UCSD-AML1 (cell line): ENCODE measurements at regions not wholly inside any gene's neighbourhood (a gene's known extent, or its start where the extent isn't known, plus 50 kb on each side); places are given as distances from the start of the nearest gene placed in this dataset.
"Not testable (repeated sequence)": the region's sequence is repeated elsewhere in the genome, so short reads cannot be mapped to it uniquely, and the experiment has no call there.

Experiments used
- DNase-seq: peaks from one replicate; lab custom pipeline; 2025; ENCODE audit not compliant: unreplicated experiment; lab: John Stamatoyannopoulos, UW

DNA sequence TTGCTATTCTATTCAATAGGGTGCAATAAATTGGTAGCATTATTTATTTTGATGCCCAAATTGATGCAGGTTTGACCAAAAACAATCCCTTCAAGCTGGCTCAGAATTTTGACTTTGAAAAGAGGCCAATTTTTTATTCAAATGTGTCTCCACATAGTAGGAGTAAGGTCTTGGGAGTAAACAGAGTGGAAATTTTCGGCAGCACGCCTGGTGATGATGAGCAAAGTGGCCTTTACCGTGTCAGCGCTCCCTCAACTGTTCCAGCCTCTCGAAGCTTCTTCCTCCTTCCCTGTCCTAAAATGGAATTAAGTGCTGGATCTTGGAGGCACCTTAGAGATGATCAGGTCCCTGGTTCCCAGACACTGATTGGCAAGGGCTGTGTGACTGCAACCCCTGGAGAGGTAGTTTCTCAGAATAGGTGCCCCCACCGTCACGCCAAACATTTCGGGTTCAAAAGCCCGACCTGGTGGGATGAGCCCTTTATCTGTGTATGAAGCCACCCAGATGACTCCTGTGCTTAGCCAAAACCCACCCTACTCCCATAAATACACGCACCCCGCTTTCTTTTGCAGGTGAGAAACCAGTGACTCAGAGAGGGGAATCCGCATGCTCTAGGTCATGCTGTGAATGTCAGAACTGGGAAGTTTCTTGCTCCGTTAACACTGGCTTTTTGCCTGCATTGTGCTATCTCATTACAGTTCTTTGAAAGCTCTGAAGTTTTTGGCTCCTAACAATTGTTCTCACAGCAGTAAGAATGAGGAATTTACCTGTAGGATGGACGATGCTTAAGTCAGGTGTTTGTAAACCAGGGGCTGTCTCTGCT is 89.1 kb downstream of the CRYGS start:
- DNase-seq, result no peak

DNA sequence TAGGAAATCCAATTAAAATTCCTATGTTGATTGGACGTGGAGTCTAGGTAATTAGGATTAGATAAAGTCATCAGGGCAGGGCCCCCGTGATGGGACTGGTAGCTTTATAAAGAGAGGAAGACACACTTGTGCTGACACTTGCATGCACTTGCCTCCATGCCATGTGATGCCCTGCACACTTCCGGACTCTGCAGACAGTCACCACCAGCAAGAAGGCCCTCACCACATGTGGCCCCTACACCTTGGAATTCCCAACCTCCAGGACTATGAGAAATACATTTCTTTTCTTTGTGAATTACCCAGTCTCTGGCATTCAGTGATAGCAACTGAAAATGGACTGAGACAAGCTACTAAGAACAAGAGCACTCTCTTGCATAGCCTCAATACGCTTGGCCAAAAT is 90.6 kb downstream of the CRYGS start:
- no peak for DNase-seq

DNA sequence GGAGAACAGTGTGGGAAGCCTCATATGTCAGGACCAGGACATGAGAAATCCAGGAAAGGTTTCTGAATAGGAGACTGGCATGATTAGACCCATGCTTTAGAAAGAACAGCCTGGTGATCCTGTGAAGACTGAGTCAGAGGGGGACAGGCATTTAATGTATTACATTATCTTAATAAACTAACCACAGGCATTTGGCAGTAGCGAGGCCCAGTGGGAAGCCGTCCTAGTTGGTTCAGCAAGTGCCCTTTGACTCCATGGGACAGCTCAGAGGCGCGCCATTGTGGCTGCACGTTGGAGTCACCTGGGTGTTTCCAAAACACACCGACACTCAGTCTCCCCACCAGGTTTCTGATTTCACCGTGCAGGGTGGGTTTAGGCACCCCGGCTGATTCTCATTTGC is 90.5 kb upstream of the DGKG start:
- DNase-seq, result no peak

DNA sequence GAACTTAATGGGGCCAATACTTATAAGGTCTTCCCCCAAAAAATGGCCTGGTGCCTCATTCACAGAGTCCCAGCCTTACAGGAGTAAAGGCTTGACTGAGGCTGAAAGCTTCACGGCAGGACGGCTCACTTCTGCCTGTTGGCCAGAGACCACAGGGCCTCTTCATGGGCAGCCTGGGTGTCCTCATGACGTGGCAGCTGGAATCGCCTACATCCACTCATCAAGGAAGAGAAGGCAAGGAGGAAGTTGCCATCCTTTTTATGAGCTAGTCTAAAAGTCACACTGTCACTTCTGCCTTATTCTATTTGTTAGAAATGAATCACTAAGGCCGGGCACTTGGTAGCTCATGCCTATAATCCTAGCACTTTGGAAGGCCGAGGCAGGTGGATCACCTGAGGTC is 89.3 kb upstream of the DGKG start:
- no peak for DNase-seq

GRCh38 chr3:186444974-186445373 is 82.9 kb upstream of the DGKG start:
- no peak for DNase-seq

GRCh38 chr3:186444288-186444687 is 82.3 kb upstream of the DGKG start:
- DNase-seq, result no peak

DNA sequence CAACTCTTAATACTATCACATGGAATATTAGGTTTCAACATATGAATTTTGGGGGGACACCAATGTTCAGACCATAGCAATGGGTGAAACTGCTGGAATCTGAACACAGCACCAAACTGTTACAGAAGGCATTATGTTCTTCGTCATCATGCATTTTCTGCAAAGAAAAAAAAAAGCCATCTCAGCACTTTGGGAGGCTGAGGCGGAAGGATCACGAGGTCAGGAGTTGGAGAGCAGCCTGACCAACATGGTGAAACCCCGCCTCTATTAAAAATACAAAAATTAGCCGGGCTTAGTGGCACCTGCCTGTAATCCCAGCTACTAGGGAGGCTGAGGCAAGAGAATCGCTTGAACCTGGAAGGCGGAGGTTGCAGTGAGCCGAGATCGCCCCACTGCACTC is 80.9 kb upstream of the DGKG start:
- not testable (repeated sequence) for DNase-seq

GRCh38 chr3:186442162-186442561 is 80.1 kb upstream of the DGKG start:
- no peak for DNase-seq

DNA sequence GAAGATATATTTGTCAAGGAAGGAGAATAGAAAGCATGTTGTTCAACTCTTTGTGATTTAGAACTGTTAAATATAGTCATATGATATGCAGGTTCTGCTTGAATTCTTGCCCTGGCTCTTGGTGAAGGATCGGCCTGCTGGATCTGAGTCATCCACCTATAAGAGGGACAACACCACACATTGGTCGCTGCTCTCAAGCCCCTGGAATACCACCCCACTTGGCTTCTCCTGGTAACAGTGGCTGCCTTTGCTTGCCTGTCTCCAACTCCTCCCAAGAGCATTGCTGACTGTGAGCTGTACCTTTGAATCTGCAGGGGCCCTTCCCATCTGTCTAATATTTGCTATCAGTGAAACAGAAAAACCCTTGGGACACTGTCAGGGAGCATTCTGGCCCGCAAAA is 78.9 kb upstream of the DGKG start:
- no peak for DNase-seq

DNA sequence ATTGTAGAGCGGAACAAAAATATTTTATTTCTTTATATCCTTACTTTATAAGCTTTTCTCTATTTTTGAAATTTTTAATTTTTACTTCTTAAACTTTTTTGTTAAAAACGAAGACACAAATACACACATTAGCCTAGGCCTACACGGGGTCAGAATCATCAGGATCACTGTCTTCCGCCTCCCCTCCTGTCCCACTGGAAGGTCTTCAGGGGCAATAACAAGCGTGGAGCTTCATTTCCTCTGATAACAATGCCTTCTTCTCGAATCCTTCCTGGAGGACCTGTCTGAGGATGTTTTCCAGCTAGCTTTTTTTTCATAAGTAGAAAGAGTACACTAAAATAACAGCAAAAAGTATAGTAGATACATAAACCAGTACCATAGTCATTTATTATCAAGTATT is 77.7 kb upstream of the DGKG start:
- no peak for DNase-seq

GRCh38 chr3:186435332-186435731 is 73.3 kb upstream of the DGKG start:
- not testable (repeated sequence) for DNase-seq

- no peak for DNase-seq
These were observed 71.1 kb upstream of the DGKG start for GRCh38 chr3:186432944-186433732.

DNA sequence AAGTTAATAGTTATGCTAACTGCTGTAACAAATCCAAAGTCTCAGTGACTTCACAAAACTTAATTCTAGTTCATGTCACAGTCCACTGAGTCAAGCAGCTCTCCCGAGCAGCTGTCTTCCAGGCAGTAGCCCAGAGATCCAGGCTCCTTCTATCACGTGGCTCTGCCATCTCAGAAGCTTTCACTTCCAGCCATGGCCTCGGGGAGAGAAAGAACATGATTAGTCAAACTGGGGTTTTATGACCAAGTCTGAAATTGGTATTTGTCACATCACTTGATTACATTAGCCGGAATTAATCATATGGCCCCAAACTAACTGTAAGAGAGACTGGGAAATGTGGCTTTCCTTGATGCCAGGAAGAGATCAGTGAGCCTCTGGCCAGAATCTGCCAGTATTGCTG is 70.2 kb upstream of the DGKG start:
- no peak for DNase-seq

DNA sequence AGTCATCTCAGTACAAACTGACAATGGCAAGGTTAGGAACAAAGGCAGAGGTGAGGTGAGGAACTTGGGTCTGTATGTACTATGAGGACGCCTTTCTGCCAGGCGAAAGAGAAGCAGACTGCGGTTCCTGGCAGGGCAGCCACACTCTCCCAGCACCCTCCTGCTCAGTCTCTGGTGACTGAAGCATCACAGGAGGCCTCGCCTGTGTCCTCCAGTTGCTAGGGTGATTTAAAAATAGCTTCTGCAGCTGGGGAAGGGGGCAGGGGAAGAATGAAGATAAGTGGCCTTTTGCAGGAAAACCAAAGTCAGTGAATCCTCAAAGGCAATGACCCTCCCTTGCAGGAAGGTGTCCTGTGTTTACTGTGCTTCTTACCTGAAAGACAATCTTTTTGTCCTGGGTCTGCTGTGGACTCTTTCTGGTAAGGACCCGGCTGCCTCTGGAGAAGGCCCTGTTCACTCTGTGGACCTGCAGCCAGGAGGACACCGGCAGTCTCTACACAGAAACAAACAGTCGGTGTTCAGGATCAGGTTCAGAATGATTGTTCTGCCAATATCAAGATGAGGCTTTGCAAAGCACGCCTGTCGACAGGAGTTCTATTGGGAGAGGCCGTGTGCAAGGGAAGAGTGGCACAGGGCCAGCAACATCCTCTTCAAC is 65.7 kb upstream of the DGKG start:
- no peak for DNase-seq

DNA sequence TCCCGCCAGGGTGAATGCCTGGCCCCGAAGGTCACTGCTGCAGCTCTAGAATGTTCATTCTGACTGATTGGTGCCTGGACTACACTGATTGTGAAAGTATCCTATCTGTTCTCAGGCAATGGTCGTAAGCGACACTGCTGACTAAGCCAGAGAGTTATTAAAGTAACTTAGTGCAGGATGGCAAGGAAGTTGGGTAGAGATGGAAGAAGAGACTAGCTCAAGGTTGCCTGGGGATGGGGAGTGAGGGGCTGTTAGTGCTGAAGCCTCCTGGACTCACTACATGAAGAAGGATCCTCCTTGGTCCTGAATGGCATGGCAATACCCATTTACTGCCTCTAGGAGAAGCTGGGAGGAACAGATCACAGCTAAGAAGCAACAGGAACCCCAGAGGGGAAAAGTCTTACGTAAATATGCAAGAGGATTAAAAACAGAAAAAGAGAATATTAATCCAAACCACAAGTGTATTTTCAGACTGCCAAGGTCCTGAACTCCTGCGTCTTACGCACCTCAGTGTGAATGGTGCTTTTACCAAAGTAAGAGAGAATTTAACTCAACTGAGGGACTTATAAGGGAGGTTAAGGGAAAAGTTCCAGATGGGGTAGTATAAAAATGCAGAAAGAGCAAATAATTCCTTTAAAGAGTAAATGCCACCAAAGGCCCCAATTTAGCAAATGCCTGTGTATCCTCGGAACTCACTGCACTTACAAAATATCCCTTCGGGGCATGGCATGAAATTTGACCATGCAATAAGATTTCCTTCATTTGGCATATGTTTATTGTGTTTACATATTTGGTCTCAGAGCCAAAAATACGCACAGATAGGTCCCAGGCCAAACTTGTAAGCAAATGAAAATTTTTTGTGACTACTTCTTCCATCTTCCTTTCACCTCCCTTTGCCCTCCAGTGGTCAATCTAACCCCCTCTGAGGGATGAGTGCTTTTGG is 64.0 kb upstream of the DGKG start:
- DNase-seq, result no peak

DNA sequence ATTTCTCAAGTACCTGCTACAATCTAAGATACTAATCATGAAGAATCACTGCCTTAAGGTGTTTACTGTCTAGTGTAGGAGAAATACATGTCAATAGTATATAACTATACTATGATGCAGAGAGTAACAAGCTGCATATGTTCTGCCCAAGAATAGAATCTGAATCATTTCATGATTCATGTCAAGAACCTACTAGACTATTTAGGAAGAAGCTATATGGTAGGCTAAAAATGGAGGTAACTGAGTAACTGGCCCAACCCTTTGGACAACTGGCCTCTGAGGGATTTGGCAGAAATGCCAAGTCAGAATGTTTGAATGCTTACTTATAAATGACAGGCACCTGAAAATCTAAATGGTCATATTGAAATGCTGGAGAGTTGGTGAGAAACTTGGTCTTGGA is 59.9 kb upstream of the DGKG start:
- DNase-seq, result no peak

DNA sequence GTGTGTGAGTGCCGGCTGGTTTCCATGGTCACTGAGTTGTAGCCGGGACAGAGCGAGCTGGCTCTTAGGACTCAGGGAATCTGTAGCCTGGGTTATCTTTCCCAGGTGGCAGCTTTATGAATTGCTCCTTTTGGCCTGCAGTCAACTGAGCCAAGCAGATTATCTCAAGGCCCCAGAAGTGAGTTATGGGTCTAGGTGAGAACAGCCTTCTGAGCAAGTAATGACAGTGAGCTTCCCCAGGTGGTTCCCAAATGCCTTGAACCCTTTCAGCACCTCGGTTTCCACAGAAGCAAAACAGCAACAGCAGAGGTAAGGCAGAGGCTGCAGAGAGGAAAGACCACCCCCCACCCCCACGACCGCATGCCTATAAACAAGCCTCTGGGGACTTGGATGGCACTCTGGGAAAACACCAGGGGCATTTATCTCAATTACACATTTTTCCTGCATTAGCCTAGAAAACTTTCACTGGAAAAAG is 56.7 kb upstream of the DGKG start:
- DNase-seq, result no peak

GRCh38 chr3:186417791-186418190 is 55.8 kb upstream of the DGKG start:
- DNase-seq, result no peak

DNA sequence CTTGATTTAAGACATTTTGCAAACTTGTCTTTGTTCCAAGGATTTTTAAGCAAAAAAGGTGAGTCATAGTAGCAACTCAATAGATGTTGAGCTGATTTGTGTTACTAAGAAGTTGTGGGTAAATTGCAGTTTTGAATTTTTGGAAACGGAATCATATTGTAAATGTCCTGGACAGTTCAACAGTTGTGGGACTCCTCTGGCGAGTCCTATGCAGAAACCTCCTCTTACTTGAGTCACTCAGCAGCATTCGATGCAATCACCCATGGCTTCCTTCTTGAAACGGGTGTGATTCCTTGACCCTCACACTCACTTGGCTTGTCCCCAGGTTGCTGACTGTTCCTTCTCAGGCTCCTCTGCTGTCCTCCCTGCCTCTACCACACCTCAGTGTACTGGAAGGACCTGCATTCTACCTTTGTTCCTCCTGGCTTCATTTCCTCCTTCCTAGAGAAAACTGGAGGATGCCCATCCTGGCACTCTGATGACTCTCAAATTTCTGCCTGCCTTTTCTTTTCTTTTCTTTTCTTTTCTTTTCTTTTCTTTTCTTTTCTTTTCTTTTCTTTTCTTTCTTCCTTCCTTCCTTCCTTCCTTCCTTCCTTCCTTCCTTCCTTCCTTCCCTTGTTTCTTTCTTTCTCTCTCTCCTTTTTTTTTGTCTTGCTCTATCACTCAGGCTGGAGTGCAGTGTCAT is 52.8 kb upstream of the DGKG start:
- DNase-seq, result no peak
